Calu3 (cell line): ENCODE measurements at regions not wholly inside any gene's neighbourhood (a gene's known extent, or its start where the extent isn't known, plus 50 kb on each side); places are given as distances from the start of the nearest gene placed in this dataset.

Experiments used
- BruUV-seq: library from RNA; stranded (reverse); fragments of 400-500 nt; replicated peaks from 2 replicates; lab custom pipeline; 2021; lab: Mats Ljungman, UMichigan
- CTCF ChIA-PET: fragments of 300-600 bp; sonication (Branson Sonifier 250); formaldehyde crosslinking; loops from one replicate; lab custom pipeline; 2022; ENCODE audit warnings: antibody characterized with exemption; lab: Charles Lee
- DNase-seq: peaks from one replicate; pipeline ENCODE4 v3.0.0; 2022
- H3K27ac Mint-ChIP-seq: one replicate; pipeline ENCODE4 v1.8.0; 2022; ENCODE audit warnings: mixed read lengths; ENCODE audit not compliant: unreplicated experiment
- H3K27me3 Mint-ChIP-seq: one replicate; pipeline ENCODE4 v1.8.0; 2022; ENCODE audit warnings: mixed read lengths; ENCODE audit not compliant: unreplicated experiment
- H3K36me3 Mint-ChIP-seq: one replicate; pipeline ENCODE4 v1.8.0; 2022; ENCODE audit warnings: mild to moderate bottlenecking, moderate library complexity, mixed read lengths; ENCODE audit not compliant: insufficient read depth, unreplicated experiment
- H3K4me1 Mint-ChIP-seq: one replicate; pipeline ENCODE4 v1.8.0; 2022; ENCODE audit warnings: mild to moderate bottlenecking, low read depth, mixed read lengths; ENCODE audit not compliant: unreplicated experiment
- H3K4me3 Mint-ChIP-seq: one replicate; pipeline ENCODE4 v1.8.0; 2022; ENCODE audit warnings: mild to moderate bottlenecking, low read depth, moderate library complexity, mixed read lengths; ENCODE audit not compliant: unreplicated experiment
- H3K9me3 Mint-ChIP-seq: one replicate; pipeline ENCODE4 v1.8.0; 2022; ENCODE audit warnings: low read depth, mixed read lengths; ENCODE audit not compliant: unreplicated experiment
- CTCF ChIP-seq: fragments of 200-600 bp; IDR thresholded peaks from one replicate; pipeline ENCODE4 v1.8.0; 2022; ENCODE audit warnings: antibody characterized with exemption; ENCODE audit not compliant: unreplicated experiment
- intact Hi-C: fragments of 100-400 bp; cut with micrococcal nuclease; formaldehyde crosslinking; loops from one replicate; pipeline ENCODE4 v1.10.0; 2022; ENCODE audit not compliant: unreplicated experiment

DNA sequence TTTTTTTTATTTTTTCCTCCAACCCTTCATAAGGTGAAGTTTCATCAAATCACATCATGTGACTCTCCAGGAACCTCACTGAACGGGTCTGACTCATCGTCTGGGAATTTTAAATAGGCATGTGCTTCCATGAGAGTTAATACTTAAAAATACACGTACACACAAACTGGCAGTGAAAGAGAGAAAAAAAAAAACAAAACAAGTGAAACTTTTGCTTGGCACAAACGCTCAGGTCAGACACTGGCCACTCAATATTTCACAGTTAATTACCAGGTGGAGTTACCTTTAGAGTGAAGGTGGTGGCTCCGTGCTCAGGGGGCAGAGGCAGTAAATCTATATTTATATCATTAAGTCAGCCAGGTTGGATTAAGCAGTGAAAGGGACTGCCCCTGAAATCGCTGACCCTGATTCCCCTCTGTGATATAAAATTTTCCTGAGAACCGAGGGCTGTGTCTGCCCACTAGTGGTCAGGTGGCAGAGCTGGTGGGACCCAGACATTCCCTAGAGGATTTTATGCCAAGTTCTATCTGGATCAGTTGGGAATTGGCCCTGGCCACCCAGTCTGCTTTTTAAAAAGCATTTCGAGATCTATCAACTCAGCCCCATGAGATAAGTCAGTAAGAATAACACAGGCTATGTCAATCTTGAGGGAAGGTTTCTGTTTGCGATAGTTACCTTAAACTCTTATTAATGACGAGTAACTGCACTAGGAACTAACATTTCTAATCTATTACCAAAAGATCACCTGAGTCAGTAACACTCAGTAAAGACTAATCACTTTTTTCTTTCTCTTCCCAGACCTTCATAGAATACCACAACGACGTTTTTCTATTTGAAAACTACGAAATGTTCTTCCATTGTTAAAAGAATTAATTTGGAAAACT lies 259.1 kb downstream of the HDGFL1 start:
- intact Hi-C loops = loop anchor here (1.0 to 10.0 kb wide), 21 partner anchors 52 to 1952 kb away; no protein-coding TSS in a partner anchor
- TF ChIP-seq CTCF = peak; percentile 95
- peak; percentile 88 for DNase-seq
- H3K9me3 Mint-ChIP-seq = peaks cover 2% of the 10 kb centered on the region
- CTCF ChIA-PET = interaction anchor here (0.7 to 2.8 kb wide), 12 partner anchors 39 to 1905 kb away, joined by 3 to 10 read pairs (median 3); partner anchors contain the start of gene SOX4
- H3K27me3 Mint-ChIP-seq = no peaks in the 10 kb centered on the region
- peak overlapping the region; percentile 48 for H3K4me3 Mint-ChIP-seq
- H3K4me1 Mint-ChIP-seq = peaks cover 68% of the 10 kb centered on the region
- TSS peak; percentile 67 for BruUV-seq
- peak overlapping the region; percentile 82 for H3K27ac Mint-ChIP-seq
- H3K36me3 Mint-ChIP-seq = peaks cover 22% of the 10 kb centered on the region

GRCh38 chr6:22829070-22829469 lies 259.7 kb downstream of the HDGFL1 start:
- no peak for TF ChIP-seq CTCF
- no peak for DNase-seq
- Mint-ChIP-seq H3K9me3 (peaks cover 2% of the 10 kb centered on the region), H3K4me1 (peaks cover 68% of the 10 kb centered on the region), H3K27me3 (no peaks in the 10 kb centered on the region), H3K36me3 (peaks cover 22% of the 10 kb centered on the region), H3K4me3 (peak overlapping the region; percentile 48), H3K27ac (peak overlapping the region; percentile 82)
- no TSS peak for BruUV-seq
- CTCF ChIA-PET = interaction anchor here (0.6 to 2.2 kb wide), 9 partner anchors 51 to 1906 kb away, joined by 3 to 8 read pairs (median 4); partner anchors contain the start of gene SOX4
- intact Hi-C loops = loop anchor here (2.0 to 10.0 kb wide), 16 partner anchors 52 to 1952 kb away; no protein-coding TSS in a partner anchor

DNA sequence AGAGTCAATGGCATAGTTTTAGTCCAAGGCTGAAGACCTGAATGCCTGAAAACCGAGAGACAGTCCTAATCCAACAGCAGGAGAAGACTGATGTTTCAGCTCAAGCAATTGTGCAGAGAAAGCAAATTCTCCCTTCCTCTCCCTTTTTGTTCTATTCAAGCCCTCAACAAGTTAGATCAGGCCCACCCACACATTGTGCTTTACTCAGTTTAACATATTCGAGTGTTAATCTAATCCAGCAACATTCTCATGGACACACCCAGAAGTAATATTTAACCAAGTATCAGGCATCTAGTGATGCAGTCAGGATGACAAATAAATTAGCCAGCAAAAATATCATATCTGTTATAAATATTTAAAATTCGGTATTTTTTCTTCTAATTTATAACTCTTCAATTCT lies 261.1 kb downstream of the HDGFL1 start:
- DNase-seq = no peak
- Mint-ChIP-seq H3K4me3 (no peak overlapping the region), H3K36me3 (peaks cover 22% of the 10 kb centered on the region), H3K27me3 (no peaks in the 10 kb centered on the region), H3K27ac (peak overlapping the region; percentile 82), H3K9me3 (peaks cover 8% of the 10 kb centered on the region), H3K4me1 (peaks cover 68% of the 10 kb centered on the region)
- intact Hi-C loops = no loop called here
- CTCF ChIA-PET = interaction anchor here (0.7 kb wide), 1 partner anchor 1142 kb away, joined by 3 read pairs; no protein-coding TSS in a partner anchor
- no TSS peak for BruUV-seq
- TF ChIP-seq CTCF = no peak

DNA sequence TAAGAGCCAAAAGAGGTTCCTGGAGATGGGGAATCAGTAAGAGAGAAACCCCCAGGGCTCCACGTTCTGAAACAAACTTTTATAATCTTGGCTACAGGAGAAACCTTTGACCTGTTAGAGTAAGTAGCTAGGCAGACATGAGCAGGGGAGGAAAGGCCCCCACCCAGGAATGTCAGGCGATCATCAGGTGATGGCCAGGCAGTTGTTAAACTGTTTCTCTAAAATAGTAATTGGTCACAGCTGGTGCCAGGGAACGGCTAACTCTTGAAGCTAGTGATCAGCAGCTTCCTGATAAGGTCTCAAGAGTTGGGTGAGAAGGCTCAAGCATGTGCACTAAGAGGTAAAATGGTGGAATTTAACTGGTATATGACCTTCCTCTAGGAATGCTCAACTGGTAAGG lies 263.8 kb downstream of the HDGFL1 start:
- Mint-ChIP-seq H3K4me3 (no peak overlapping the region), H3K4me1 (peaks cover 44% of the 10 kb centered on the region), H3K9me3 (peaks cover 10% of the 10 kb centered on the region), H3K27ac (no peak overlapping the region), H3K36me3 (peaks cover 13% of the 10 kb centered on the region), H3K27me3 (no peaks in the 10 kb centered on the region)
- CTCF ChIA-PET = no interaction called here
- intact Hi-C loops = no loop called here
- no peak for TF ChIP-seq CTCF
- BruUV-seq = no TSS peak
- DNase-seq = no peak
